H1 (cell line): ENCODE measurements at regions not wholly inside any gene's neighbourhood (a gene's known extent, or its start where the extent isn't known, plus 50 kb on each side); places are given as distances from the start of the nearest gene placed in this dataset.

Experiments used
- CTCF ChIA-PET: fragments of 300-600 bp; sonication (Branson Sonifier 250); formaldehyde crosslinking; loops from one replicate; lab custom pipeline; 2021; ENCODE audit not compliant: partially characterized antibody; lab: Charles Lee
- POLR2A ChIA-PET: fragments of 300-600 bp; sonication (Branson Sonifier 250); formaldehyde crosslinking; loops from one replicate; lab custom pipeline; 2021; ENCODE audit warnings: inconsistent platforms; ENCODE audit not compliant: partially characterized antibody; lab: Charles Lee
- DNase-seq, 2 experiments: peaks; one replicate each; pipeline versions ENCODE4 v3.0.0 to v3.0.0-alpha.2; 2010 to 2022; ENCODE audit warnings: low spot score in 2 of 2, low read depth in 1 of 2, mixed read lengths in 1 of 2
- FAIRE-seq: peaks from 2 replicates; lab custom pipeline; 2011; peaks lifted over from hg19 to GRCh38; lab: Jason Lieb, UNC
- H2AFZ ChIP-seq: 2 replicates; pipeline ENCODE4 v1.8.1; 2012; ENCODE audit warnings: low read length, inconsistent platforms
- H2AK5ac ChIP-seq: 2 replicates; pipeline ENCODE4 v1.6.1; 2013; ENCODE audit warnings: low read depth, low read length
- H2BK120ac ChIP-seq: replicated peaks from 2 replicates; pipeline ENCODE3; 2013; ENCODE audit warnings: low read depth, low read length, inconsistent platforms
- H2BK12ac ChIP-seq: 2 replicates; pipeline ENCODE4 v1.6.1; 2013; ENCODE audit warnings: low read depth, low read length
- H2BK15ac ChIP-seq: 2 replicates; pipeline ENCODE4 v1.6.1; 2013; ENCODE audit warnings: low read length
- H2BK20ac ChIP-seq: 2 replicates; pipeline ENCODE4 v1.6.1; 2013; ENCODE audit warnings: low read length
- H2BK5ac ChIP-seq: 2 replicates; pipeline ENCODE4 v1.6.1; 2013; ENCODE audit warnings: low read depth, low read length
- H3K14ac ChIP-seq: 2 replicates; pipeline ENCODE4 v1.6.1; 2013; ENCODE audit warnings: inconsistent platforms; ENCODE audit not compliant: insufficient read length
- H3K18ac ChIP-seq: 2 replicates; pipeline ENCODE4 v1.6.1; 2013; ENCODE audit warnings: low read length; ENCODE audit errors: extremely low read depth
- H3K23ac ChIP-seq: 2 replicates; pipeline ENCODE4 v1.6.1; 2013; ENCODE audit warnings: inconsistent platforms; ENCODE audit not compliant: insufficient read length
- H3K23me2 ChIP-seq: 2 replicates; pipeline ENCODE4 v1.6.1; 2013; ENCODE audit warnings: low read depth, low read length
- H3K27ac ChIP-seq: 2 replicates; pipeline ENCODE4 v1.6.1; 2011; ENCODE audit warnings: low read depth, low read length, inconsistent platforms
- H3K27me3 ChIP-seq, 4 experiments: replicated peaks in 1 of 4; 1 replicate in 1 of 4; 2 replicates in 3 of 4; pipeline versions ENCODE4 v1.6.1 to v1.8.1; 2011 to 2013; ENCODE audit warnings: low read length in 3 of 4, mild to moderate bottlenecking in 3 of 4, inconsistent platforms in 2 of 4, mixed read lengths in 2 of 4, moderate library complexity in 1 of 4; ENCODE audit not compliant: control insufficient read depth in 3 of 4, insufficient read depth in 3 of 4; ENCODE audit errors: extremely low read depth in 1 of 4
- H3K36me3 ChIP-seq, 4 experiments: 2 replicates each; pipeline versions ENCODE4 v1.6.1 to v1.8.1; 2011 to 2013; ENCODE audit warnings: mild to moderate bottlenecking in 4 of 4, low read length in 3 of 4, moderate library complexity in 2 of 4, control low read depth in 1 of 4, inconsistent platforms in 1 of 4; ENCODE audit not compliant: insufficient read depth in 4 of 4, control insufficient read depth in 2 of 4
- H3K4ac ChIP-seq: replicated peaks from 2 replicates; pipeline ENCODE3; 2013; ENCODE audit warnings: low read length, low read depth, mixed read lengths, inconsistent platforms; ENCODE audit not compliant: insufficient read length
- H3K4me1 ChIP-seq, 4 experiments: replicated peaks in 1 of 4; 1 replicate in 1 of 4; 2 replicates in 3 of 4; pipeline versions ENCODE4 v1.6.1 to v1.8.1; 2011 to 2013; ENCODE audit warnings: low read length in 3 of 4, inconsistent platforms in 2 of 4, mixed read lengths in 1 of 4; ENCODE audit not compliant: insufficient read depth in 4 of 4, control insufficient read depth in 3 of 4
- H3K4me2 ChIP-seq, 2 experiments: 2 replicates each; pipeline versions ENCODE4 v1.6.1 to v1.8.1; 2011 to 2013; ENCODE audit warnings: low read depth in 2 of 2, low read length in 2 of 2, control low read depth in 1 of 2, inconsistent platforms in 1 of 2, mild to moderate bottlenecking in 1 of 2; ENCODE audit not compliant: insufficient read depth in 1 of 2
- H3K4me3 ChIP-seq, 4 experiments: fragments of 200-600, 300-600 bp in 1 of 4; sonication (generic), shearing (Covaris generic), sonication (Bioruptor Twin) in 1 of 4; 2 replicates each; pipeline versions ENCODE4 v1.5.1 to v1.8.1; 2011 to 2016; ENCODE audit warnings: low read length in 4 of 4, low read depth in 3 of 4, control low read depth in 2 of 4, inconsistent platforms in 2 of 4, mild to moderate bottlenecking in 2 of 4, mixed read lengths in 1 of 4, moderate library complexity in 1 of 4; ENCODE audit not compliant: insufficient read depth in 2 of 4; ENCODE audit errors: extremely low read depth in 1 of 4
- H3K56ac ChIP-seq: replicated peaks from 2 replicates; pipeline ENCODE3; 2013; ENCODE audit warnings: low read depth, mild to moderate bottlenecking, mixed read lengths, low read length, inconsistent platforms; ENCODE audit not compliant: insufficient read length
- H3K79me1 ChIP-seq: 2 replicates; pipeline ENCODE4 v1.6.1; 2013; ENCODE audit warnings: low read depth, low read length, control low read depth
- H3K79me2 ChIP-seq, 2 experiments: 2 replicates each; pipeline versions ENCODE4 v1.6.1 to v1.8.1; 2012 to 2013; ENCODE audit warnings: low read length in 2 of 2, mild to moderate bottlenecking in 2 of 2, inconsistent platforms in 1 of 2; ENCODE audit not compliant: insufficient read depth in 2 of 2, control insufficient read depth in 1 of 2
- H3K9ac ChIP-seq, 4 experiments: replicated peaks in 1 of 4; 1 replicate in 1 of 4; 2 replicates in 3 of 4; pipeline versions ENCODE4 v1.6.1 to v1.8.1; 2011 to 2013; ENCODE audit warnings: low read depth in 3 of 4, low read length in 3 of 4, control low read depth in 2 of 4, mild to moderate bottlenecking in 2 of 4, moderate library complexity in 2 of 4, inconsistent platforms in 1 of 4; ENCODE audit errors: extremely low read depth in 1 of 4
- H3K9me3 ChIP-seq, 2 experiments: 2 replicates each; pipeline versions ENCODE4 v1.6.1 to v1.8.1; 2012 to 2013; ENCODE audit warnings: mild to moderate bottlenecking in 2 of 2, moderate library complexity in 2 of 2, control low read depth in 1 of 2, inconsistent platforms in 1 of 2, low read depth in 1 of 2, low read length in 1 of 2, mixed read lengths in 1 of 2; ENCODE audit not compliant: insufficient read depth in 2 of 2
- H4K20me1 ChIP-seq, 2 experiments: replicated peaks in 1 of 2; 2 replicates each; pipeline versions ENCODE3 to v1.8.1; 2011 to 2013; ENCODE audit warnings: inconsistent platforms in 2 of 2, low read length in 2 of 2, mild to moderate bottlenecking in 1 of 2; ENCODE audit not compliant: insufficient read depth in 2 of 2, control insufficient read depth in 1 of 2
- H4K5ac ChIP-seq: 2 replicates; pipeline ENCODE4 v1.6.1; 2013; ENCODE audit warnings: low read length, low read depth, mixed read lengths, inconsistent platforms; ENCODE audit not compliant: insufficient read length
- H4K8ac ChIP-seq: 2 replicates; pipeline ENCODE4 v1.8.0; 2013; ENCODE audit warnings: mild to moderate bottlenecking, moderate library complexity, low read length, inconsistent platforms; ENCODE audit not compliant: insufficient read depth; ENCODE audit errors: extremely low read depth
- H4K91ac ChIP-seq: replicated peaks from 2 replicates; pipeline ENCODE3; 2013; ENCODE audit warnings: low read length, mixed read lengths, inconsistent platforms; ENCODE audit not compliant: insufficient read length
- CBX8 ChIP-seq: fragments of 300-800, 300-1000 bp; sonication (generic); IDR thresholded peaks from 2 replicates; pipeline ENCODE4 v1.7.1; 2016; ENCODE audit warnings: low read depth, low read length, borderline replicate concordance
- CREB1 ChIP-seq: IDR thresholded peaks from 2 replicates; pipeline ENCODE4 v1.6.1; 2012; ENCODE audit warnings: inconsistent platforms
- EP300 ChIP-seq, 2 experiments: IDR thresholded peaks; 1 replicate in 1 of 2; 2 replicates in 1 of 2; pipeline ENCODE4 v1.6.1; 2011 to 2012; ENCODE audit warnings: low read depth in 2 of 2, low read length in 2 of 2, mild to moderate bottlenecking in 2 of 2, borderline replicate concordance in 1 of 2, inconsistent platforms in 1 of 2, moderate library complexity in 1 of 2
- FOSL1 ChIP-seq: IDR thresholded peaks from 2 replicates; pipeline ENCODE4 v1.6.1; 2011; ENCODE audit warnings: mild to moderate bottlenecking, low read depth, low read length, moderate library complexity; ENCODE audit not compliant: insufficient read depth
- KDM4A ChIP-seq: IDR thresholded peaks from one replicate; pipeline ENCODE4 v1.7.1; 2012; ENCODE audit warnings: low read depth, mild to moderate bottlenecking, moderate library complexity, low read length, inconsistent platforms; ENCODE audit not compliant: severe bottlenecking
- MAFK ChIP-seq: IDR thresholded peaks from 2 replicates; pipeline ENCODE4 v1.6.1; 2012; ENCODE audit warnings: low read depth, mild to moderate bottlenecking, improper control_type of control experiment, low read length
- RBBP5 ChIP-seq: IDR thresholded peaks from 2 replicates; pipeline ENCODE4 v1.7.1; 2012; ENCODE audit warnings: low read depth, mild to moderate bottlenecking, inconsistent platforms, low read length, moderate library complexity, borderline replicate concordance
- RNF2 ChIP-seq: fragments of 200-900, 300-1000 bp; sonication (generic); IDR thresholded peaks from 2 replicates; pipeline ENCODE4 v1.7.1; 2016; ENCODE audit warnings: borderline replicate concordance, low read depth, mild to moderate bottlenecking, antibody characterized with exemption, low read length; ENCODE audit not compliant: poor library complexity, severe bottlenecking; ENCODE audit errors: missing control alignments
- SP4 ChIP-seq: IDR thresholded peaks from 2 replicates; pipeline ENCODE4 v1.6.1; 2012; ENCODE audit warnings: low read length, inconsistent platforms
- SUZ12 ChIP-seq: fragments of 200-600 bp; sonication (generic); IDR thresholded peaks from 2 replicates; pipeline ENCODE4 v1.6.1; 2012; ENCODE audit warnings: mild to moderate bottlenecking, inconsistent platforms, low read length, moderate library complexity, mixed read lengths
- TAF1 ChIP-seq: IDR thresholded peaks from 2 replicates; pipeline ENCODE4 v1.6.1; 2011; ENCODE audit warnings: mild to moderate bottlenecking, low read depth, low read length
- TEAD4 ChIP-seq: IDR thresholded peaks from 2 replicates; pipeline ENCODE4 v1.6.1; 2012; ENCODE audit warnings: low read depth, low read length, inconsistent platforms, mixed read lengths
- TF ChIP-seq, protein P1 (sequence below): IDR thresholded peaks from 2 replicates; pipeline ENCODE4 v1.6.1; 2011; ENCODE audit warnings: low read length, improper control_type of control experiment

DNA sequence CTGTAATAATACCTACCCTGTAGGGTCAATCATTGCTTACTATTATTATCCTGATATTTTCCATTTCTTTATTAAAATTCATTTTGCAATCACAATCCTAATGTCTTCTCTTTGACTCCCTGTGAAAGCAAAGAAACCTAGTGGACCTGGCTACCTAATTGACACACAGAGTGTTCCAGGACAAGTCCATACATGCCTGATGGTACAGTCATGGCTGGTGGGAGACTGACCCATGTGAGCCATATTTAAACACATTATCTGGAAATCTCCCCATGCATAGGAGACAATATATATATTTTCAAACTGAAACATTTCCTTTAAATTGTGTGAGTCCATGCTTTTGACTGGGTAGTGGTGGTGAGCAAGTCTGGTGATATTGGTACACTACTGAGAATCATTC, 230.6 kb upstream of the DACH1 start:
- ChIA-PET POLR2A (no interaction called here), CTCF (no interaction called here)
- H2BK20ac ChIP-seq = no peak overlapping the region
- no peaks in the 10 kb centered on the region for H3K9me3 ChIP-seq
- no peak for FAIRE-seq
- no peaks in the 10 kb centered on the region for H3K27me3 ChIP-seq
- no peak overlapping the region for H2AFZ ChIP-seq
- H3K27ac ChIP-seq = no peak overlapping the region
- H3K56ac ChIP-seq = no peak overlapping the region
- no peaks in the 10 kb centered on the region for H3K79me2 ChIP-seq
- no peak overlapping the region for H3K4me3 ChIP-seq
- no peak overlapping the region for H2BK15ac ChIP-seq
- H4K20me1 ChIP-seq = no peaks in the 10 kb centered on the region
- no peaks in the 10 kb centered on the region for H3K23me2 ChIP-seq
- H2BK5ac ChIP-seq = no peak overlapping the region
- no peak overlapping the region for H4K5ac ChIP-seq
- no peak overlapping the region for H2BK120ac ChIP-seq
- H3K4me1 ChIP-seq = peaks cover 0 to 6% (median 2%) of the 10 kb centered on the region in 4 experiments; a peak in 3 of 7 replicates
- H3K36me3 ChIP-seq = no peaks in the 10 kb centered on the region
- no peak for DNase-seq
- no peak overlapping the region for H3K23ac ChIP-seq
- no peaks in the 10 kb centered on the region for H3K79me1 ChIP-seq
- H3K4me2 ChIP-seq = no peak overlapping the region
- no peak overlapping the region for H3K18ac ChIP-seq
- H3K14ac ChIP-seq = no peak overlapping the region
- no peak overlapping the region for H3K9ac ChIP-seq
- H4K8ac ChIP-seq = no peak overlapping the region
- H2AK5ac ChIP-seq = no peak overlapping the region
- no peak overlapping the region for H3K4ac ChIP-seq
- TF ChIP-seq, protein P1, sequence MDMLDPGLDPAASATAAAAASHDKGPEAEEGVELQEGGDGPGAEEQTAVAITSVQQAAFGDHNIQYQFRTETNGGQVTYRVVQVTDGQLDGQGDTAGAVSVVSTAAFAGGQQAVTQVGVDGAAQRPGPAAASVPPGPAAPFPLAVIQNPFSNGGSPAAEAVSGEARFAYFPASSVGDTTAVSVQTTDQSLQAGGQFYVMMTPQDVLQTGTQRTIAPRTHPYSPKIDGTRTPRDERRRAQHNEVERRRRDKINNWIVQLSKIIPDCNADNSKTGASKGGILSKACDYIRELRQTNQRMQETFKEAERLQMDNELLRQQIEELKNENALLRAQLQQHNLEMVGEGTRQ = no peak
- TF ChIP-seq SUZ12 (no peak), RNF2 (no peak), SP4 (no peak), TAF1 (no peak), FOSL1 (no peak), EP300 (IDR thresholded peaks at IDR 0.05; ENCODE audit: borderline replicate concordance in 1 of 2, low read depth in 2 of 2, low read length in 2 of 2) (no peak), CBX8 (no peak), MAFK (no peak), KDM4A (no peak), CREB1 (no peak), RBBP5 (no peak), TEAD4 (no peak)
- TF ChIP-seq, all 59 proteins: peak for 0
- Histone ChIP-seq H2BK12ac (no peak overlapping the region), H4K91ac (no peak overlapping the region)
